Smooth muscle cell of the brain vasculature (primary cell): ENCODE measurements at regions not wholly inside any gene's neighbourhood (a gene's known extent, or its start where the extent isn't known, plus 50 kb on each side); places are given as distances from the start of the nearest gene placed in this dataset.
"Not testable (repeated sequence)": the region's sequence is repeated elsewhere in the genome, so short reads cannot be mapped to it uniquely, and the experiment has no call there.

Source experiments
- DNase-seq: peaks from one replicate; pipeline ENCODE4 v3.0.0-alpha.2; 2012; ENCODE audit warnings: low read depth, low spot score

GRCh38 chr20:53856300-53857295, 213.8 kb downstream of the BCAS1 start:
- DNase-seq: no peak

GRCh38 chr20:53855733-53856132, 214.7 kb downstream of the BCAS1 start:
- DNase-seq: no peak

GRCh38 chr20:53854609-53854926, 215.8 kb downstream of the BCAS1 start:
- DNase-seq: not testable (repeated sequence)

- DNase-seq: no peak
Measured at GRCh38 chr20:53853111-53853713, 217.2 kb downstream of the BCAS1 start.

- DNase-seq: no peak
Measured at GRCh38 chr20:53852691-53853090, 217.7 kb downstream of the BCAS1 start.

- no peak for DNase-seq
Measured at GRCh38 chr20:53852014-53852413, 218.4 kb downstream of the BCAS1 start.

GRCh38 chr20:53850319-53850718, 220.1 kb downstream of the BCAS1 start:
- DNase-seq: no peak

GRCh38 chr20:53849471-53850059, 220.8 kb downstream of the BCAS1 start:
- DNase-seq: no peak

- no peak for DNase-seq
Measured at GRCh38 chr20:53848304-53848703, 222.1 kb downstream of the BCAS1 start.

GRCh38 chr20:53847837-53848170, 222.6 kb downstream of the BCAS1 start:
- DNase-seq: no peak

- no peak for DNase-seq
Measured at GRCh38 chr20:53847139-53847836, 223.1 kb downstream of the BCAS1 start.

- no peak for DNase-seq
Measured at GRCh38 chr20:53846640-53847039, 223.8 kb downstream of the BCAS1 start.

GRCh38 chr20:53845980-53846379, 224.4 kb downstream of the BCAS1 start:
- DNase-seq: no peak

GRCh38 chr20:53844259-53844658, 226.1 kb downstream of the BCAS1 start:
- DNase-seq: no peak

GRCh38 chr20:53843645-53844044, 226.7 kb downstream of the BCAS1 start:
- no peak for DNase-seq

GRCh38 chr20:53842301-53843099, 227.9 kb downstream of the BCAS1 start:
- DNase-seq: no peak

- no peak for DNase-seq
Measured at GRCh38 chr20:53841741-53842140, 228.7 kb downstream of the BCAS1 start.

GRCh38 chr20:53840532-53840931, 229.9 kb downstream of the BCAS1 start:
- no peak for DNase-seq

GRCh38 chr20:53839423-53840176, 230.8 kb downstream of the BCAS1 start:
- DNase-seq: no peak

- DNase-seq: no peak
Measured at GRCh38 chr20:53838311-53838868, 232.0 kb downstream of the BCAS1 start.
